Panc1 (cell line): ENCODE measurements at regions not wholly inside any gene's neighbourhood (a gene's known extent, or its start where the extent isn't known, plus 50 kb on each side); places are given as distances from the start of the nearest gene placed in this dataset.

Experiments
- ATAC-seq: fragments of 200-7000 bp; cut with Tn5 transposase; 2 replicates; pipeline ENCODE4 v1.9.1; 2020; ENCODE audit warnings: mild to moderate bottlenecking, moderate library complexity
- BruUV-seq: library from RNA; stranded (reverse); fragments of 400-500 nt; replicated peaks from 2 replicates; lab custom pipeline; 2021; lab: Mats Ljungman, UMichigan
- CTCF ChIA-PET: fragments of 300-600 bp; sonication (Branson Sonifier 250); formaldehyde crosslinking; loops from one replicate; lab custom pipeline; 2022; ENCODE audit warnings: antibody characterized with exemption; lab: Charles Lee
- POLR2A ChIA-PET: fragments of 300-600 bp; sonication (Branson Sonifier 250); formaldehyde crosslinking; loops from one replicate; lab custom pipeline; 2022; ENCODE audit warnings: antibody characterized with exemption; lab: Charles Lee
- DNase-seq: peaks from one replicate; pipeline ENCODE4 v3.0.0-alpha.2; 2010; ENCODE audit warnings: low read depth, low spot score
- H3K27ac ChIP-seq: 2 replicates; pipeline ENCODE4 v1.5.1; 2011; ENCODE audit warnings: mild to moderate bottlenecking, low read length, inconsistent platforms
- H3K27me3 ChIP-seq: fragments of 200-500 bp; sonication (Bioruptor generic); 2 replicates; pipeline ENCODE4 v1.6.0; 2014; ENCODE audit warnings: low read length, inconsistent platforms; ENCODE audit not compliant: control insufficient read depth, insufficient read depth
- H3K36me3 ChIP-seq: fragments of 200-500 bp; sonication (Bioruptor generic); 2 replicates; pipeline ENCODE4 v1.5.1; 2014; ENCODE audit warnings: inconsistent platforms, mild to moderate bottlenecking, low read length, moderate library complexity; ENCODE audit not compliant: control insufficient read depth, insufficient read depth
- H3K4me1 ChIP-seq: 2 replicates; pipeline ENCODE4 v1.5.1; 2011; ENCODE audit warnings: inconsistent platforms, mild to moderate bottlenecking, low read length, moderate library complexity; ENCODE audit not compliant: control insufficient read depth, insufficient read depth
- H3K4me3 ChIP-seq, 2 experiments: 2 replicates each; pipeline ENCODE4 v1.5.1; 2011 to 2012; ENCODE audit warnings: low read depth in 2 of 2, low read length in 2 of 2, mild to moderate bottlenecking in 2 of 2, inconsistent platforms in 1 of 2, moderate library complexity in 1 of 2
- H3K9me3 ChIP-seq: fragments of 200-500 bp; sonication (Bioruptor generic); 2 replicates; pipeline ENCODE4 v1.5.1; 2014; ENCODE audit warnings: low read depth, mild to moderate bottlenecking, inconsistent platforms, low read length, moderate library complexity; ENCODE audit not compliant: control insufficient read depth, insufficient read depth
- CTCF ChIP-seq: fragments of 450-650 bp; IDR thresholded peaks from 2 replicates; pipeline ENCODE4 v1.5.1; 2017; ENCODE audit warnings: mild to moderate bottlenecking
- POLR2AphosphoS5 ChIP-seq: IDR thresholded peaks from 2 replicates; pipeline ENCODE4 v1.6.1; 2012; ENCODE audit warnings: mild to moderate bottlenecking, low read depth, low read length, moderate library complexity
- REST ChIP-seq, 2 experiments: IDR thresholded peaks; 2 replicates each; pipeline ENCODE4 v1.6.1; 2011 to 2012; ENCODE audit warnings: low read depth in 2 of 2, control low read depth in 1 of 2, low read length in 1 of 2, mild to moderate bottlenecking in 1 of 2, moderate library complexity in 1 of 2; ENCODE audit not compliant: insufficient read depth in 1 of 2
- SIN3A ChIP-seq: IDR thresholded peaks from 2 replicates; pipeline ENCODE4 v1.6.1; 2012; ENCODE audit warnings: low read depth, mild to moderate bottlenecking, low read length, moderate library complexity, borderline replicate concordance; ENCODE audit not compliant: insufficient read depth
- TCF7L2 ChIP-seq: IDR thresholded peaks from 2 replicates; pipeline ENCODE4 v1.6.1; 2011; ENCODE audit warnings: mild to moderate bottlenecking, low read depth, low read length, inconsistent platforms
- in situ Hi-C: cut with HindIII; loops from 2 replicates; pipeline ENCODE4 v1.10.0; 2016; ENCODE audit warnings: low sequenced_read_pairs, low pct_unique_long_range_greater_than_20kb
- intact Hi-C: fragments of 100-400 bp; cut with micrococcal nuclease; formaldehyde crosslinking; loops from one replicate; pipeline ENCODE4 v1.10.0; 2022; ENCODE audit not compliant: unreplicated experiment

- TF ChIP-seq POLR2AphosphoS5 (no peak), TCF7L2 (no peak; the same call in 1 of the 2 replicates), CTCF (peak; percentile 90), REST (IDR thresholded peaks at IDR 0.05; ENCODE audit: insufficient read depth in 1 of 2, low read depth in 2 of 2, low read length in 1 of 2) (no peak)
- ChIA-PET CTCF (interaction anchor here (0.6 to 1.6 kb wide), 11 partner anchors 34 to 369 kb away, joined by 3 to 31 read pairs (median 4); no protein-coding TSS in a partner anchor), POLR2A (interaction anchor here (0.6 kb wide), 3 partner anchors 213 to 520 kb away, joined by 3 to 8 read pairs (median 3); partner anchors contain the start of gene ERICH6)
- BruUV-seq, result no TSS peak
- Histone ChIP-seq H3K4me3 (peak overlapping the region; percentile 42 to 59), H3K9me3 (peaks cover 1% of the 10 kb centered on the region; the same call in 1 of the 2 replicates), H3K27me3 (no peaks in the 10 kb centered on the region), H3K36me3 (no peaks in the 10 kb centered on the region), H3K27ac (peak overlapping the region; percentile 81), H3K4me1 (peaks cover 15% of the 10 kb centered on the region)
- intact Hi-C loops, result loop anchor here (1.0 kb wide), 1 partner anchor 217 kb away; no protein-coding TSS in a partner anchor
- ATAC-seq (peak; percentile 99), DNase-seq (peak; percentile 68)
- in situ Hi-C loops, result no loop called here
Measured at GRCh38 chr3:150183678-150184425, 213.2 kb upstream of the PFN2 start.

- ATAC-seq (no peak), DNase-seq (no peak)
- H3K9me3 ChIP-seq, result no peaks in the 10 kb centered on the region
- no peak for TF ChIP-seq POLR2AphosphoS5
- no peak for TF ChIP-seq TCF7L2
- TF ChIP-seq CTCF, result no peak
- no peak for TF ChIP-seq REST (IDR thresholded peaks at IDR 0.05; ENCODE audit: insufficient read depth in 1 of 2, low read depth in 2 of 2, low read length in 1 of 2)
- no peak for TF ChIP-seq SIN3A
- in situ Hi-C loops (no loop called here), intact Hi-C loops (no loop called here)
- ChIA-PET CTCF (no interaction called here), POLR2A (no interaction called here)
- no peak overlapping the region for H3K4me3 ChIP-seq
- BruUV-seq, result no TSS peak
- H3K27me3 ChIP-seq, result no peaks in the 10 kb centered on the region
- peaks cover 15% of the 10 kb centered on the region for H3K4me1 ChIP-seq
- no peaks in the 10 kb centered on the region for H3K36me3 ChIP-seq
- no peak overlapping the region for H3K27ac ChIP-seq
Measured at GRCh38 chr3:150180334-150180733, 209.6 kb upstream of the PFN2 start.
